Panc1 (cell line): ENCODE measurements at regions not wholly inside any gene's neighbourhood (a gene's known extent, or its start where the extent isn't known, plus 50 kb on each side); places are given as distances from the start of the nearest gene placed in this dataset.

Source experiments
- ATAC-seq: fragments of 200-7000 bp; cut with Tn5 transposase; 2 replicates; pipeline ENCODE4 v1.9.1; 2020; ENCODE audit warnings: mild to moderate bottlenecking, moderate library complexity
- BruUV-seq: library from RNA; stranded (reverse); fragments of 400-500 nt; replicated peaks from 2 replicates; lab custom pipeline; 2021; lab: Mats Ljungman, UMichigan
- CTCF ChIA-PET: fragments of 300-600 bp; sonication (Branson Sonifier 250); formaldehyde crosslinking; loops from one replicate; lab custom pipeline; 2022; ENCODE audit warnings: antibody characterized with exemption; lab: Charles Lee
- POLR2A ChIA-PET: fragments of 300-600 bp; sonication (Branson Sonifier 250); formaldehyde crosslinking; loops from one replicate; lab custom pipeline; 2022; ENCODE audit warnings: antibody characterized with exemption; lab: Charles Lee
- DNase-seq: peaks from one replicate; pipeline ENCODE4 v3.0.0-alpha.2; 2010; ENCODE audit warnings: low read depth, low spot score
- H3K27ac ChIP-seq: 2 replicates; pipeline ENCODE4 v1.5.1; 2011; ENCODE audit warnings: mild to moderate bottlenecking, low read length, inconsistent platforms
- H3K27me3 ChIP-seq: fragments of 200-500 bp; sonication (Bioruptor generic); 2 replicates; pipeline ENCODE4 v1.6.0; 2014; ENCODE audit warnings: low read length, inconsistent platforms; ENCODE audit not compliant: control insufficient read depth, insufficient read depth
- H3K36me3 ChIP-seq: fragments of 200-500 bp; sonication (Bioruptor generic); 2 replicates; pipeline ENCODE4 v1.5.1; 2014; ENCODE audit warnings: inconsistent platforms, mild to moderate bottlenecking, low read length, moderate library complexity; ENCODE audit not compliant: control insufficient read depth, insufficient read depth
- H3K4me1 ChIP-seq: 2 replicates; pipeline ENCODE4 v1.5.1; 2011; ENCODE audit warnings: inconsistent platforms, mild to moderate bottlenecking, low read length, moderate library complexity; ENCODE audit not compliant: control insufficient read depth, insufficient read depth
- H3K4me3 ChIP-seq, 2 experiments: 2 replicates each; pipeline ENCODE4 v1.5.1; 2011 to 2012; ENCODE audit warnings: low read depth in 2 of 2, low read length in 2 of 2, mild to moderate bottlenecking in 2 of 2, inconsistent platforms in 1 of 2, moderate library complexity in 1 of 2
- H3K9me3 ChIP-seq: fragments of 200-500 bp; sonication (Bioruptor generic); 2 replicates; pipeline ENCODE4 v1.5.1; 2014; ENCODE audit warnings: low read depth, mild to moderate bottlenecking, inconsistent platforms, low read length, moderate library complexity; ENCODE audit not compliant: control insufficient read depth, insufficient read depth
- CTCF ChIP-seq: fragments of 450-650 bp; IDR thresholded peaks from 2 replicates; pipeline ENCODE4 v1.5.1; 2017; ENCODE audit warnings: mild to moderate bottlenecking
- POLR2AphosphoS5 ChIP-seq: IDR thresholded peaks from 2 replicates; pipeline ENCODE4 v1.6.1; 2012; ENCODE audit warnings: mild to moderate bottlenecking, low read depth, low read length, moderate library complexity
- REST ChIP-seq, 2 experiments: IDR thresholded peaks; 2 replicates each; pipeline ENCODE4 v1.6.1; 2011 to 2012; ENCODE audit warnings: low read depth in 2 of 2, control low read depth in 1 of 2, low read length in 1 of 2, mild to moderate bottlenecking in 1 of 2, moderate library complexity in 1 of 2; ENCODE audit not compliant: insufficient read depth in 1 of 2
- SIN3A ChIP-seq: IDR thresholded peaks from 2 replicates; pipeline ENCODE4 v1.6.1; 2012; ENCODE audit warnings: low read depth, mild to moderate bottlenecking, low read length, moderate library complexity, borderline replicate concordance; ENCODE audit not compliant: insufficient read depth
- TCF7L2 ChIP-seq: IDR thresholded peaks from 2 replicates; pipeline ENCODE4 v1.6.1; 2011; ENCODE audit warnings: mild to moderate bottlenecking, low read depth, low read length, inconsistent platforms
- in situ Hi-C: cut with HindIII; loops from 2 replicates; pipeline ENCODE4 v1.10.0; 2016; ENCODE audit warnings: low sequenced_read_pairs, low pct_unique_long_range_greater_than_20kb
- intact Hi-C: fragments of 100-400 bp; cut with micrococcal nuclease; formaldehyde crosslinking; loops from one replicate; pipeline ENCODE4 v1.10.0; 2022; ENCODE audit not compliant: unreplicated experiment

- no peak overlapping the region for H3K27ac ChIP-seq
- ATAC-seq = no peak
- H3K9me3 ChIP-seq = no peaks in the 10 kb centered on the region
- H3K4me3 ChIP-seq = no peak overlapping the region
- no peak for DNase-seq
- H3K36me3 ChIP-seq = no peaks in the 10 kb centered on the region
- no peaks in the 10 kb centered on the region for H3K27me3 ChIP-seq
- no peaks in the 10 kb centered on the region for H3K4me1 ChIP-seq
- intact Hi-C loops (no loop called here), in situ Hi-C loops (no loop called here)
- ChIA-PET CTCF (no interaction called here), POLR2A (no interaction called here)
- TF ChIP-seq SIN3A (no peak), REST (IDR thresholded peaks at IDR 0.05; ENCODE audit: insufficient read depth in 1 of 2, low read depth in 2 of 2, low read length in 1 of 2) (no peak), POLR2AphosphoS5 (no peak), CTCF (no peak), TCF7L2 (no peak)
- no TSS peak for BruUV-seq
Observed at GRCh38 chr11:23723861-23724260, 773.0 kb upstream of the LUZP2 start.

GRCh38 chr11:23725752-23726151 is 771.1 kb upstream of the LUZP2 start:
- no peak for DNase-seq
- H3K4me1 ChIP-seq = no peaks in the 10 kb centered on the region
- H3K27me3 ChIP-seq = no peaks in the 10 kb centered on the region
- no TSS peak for BruUV-seq
- H3K27ac ChIP-seq = no peak overlapping the region
- intact Hi-C loops = no loop called here
- POLR2A ChIA-PET = no interaction called here
- no peak for ATAC-seq
- H3K36me3 ChIP-seq = no peaks in the 10 kb centered on the region
- no peak overlapping the region for H3K4me3 ChIP-seq
- H3K9me3 ChIP-seq = no peaks in the 10 kb centered on the region
- CTCF ChIA-PET = no interaction called here
- no peak for TF ChIP-seq SIN3A
- no peak for TF ChIP-seq POLR2AphosphoS5
- in situ Hi-C loops = no loop called here

GRCh38 chr11:23727387-23727786 is 769.5 kb upstream of the LUZP2 start:
- ATAC-seq (no peak), DNase-seq (no peak)
- ChIA-PET POLR2A (no interaction called here), CTCF (no interaction called here)
- H3K27ac ChIP-seq = no peak overlapping the region
- in situ Hi-C loops (no loop called here), intact Hi-C loops (no loop called here)
- no TSS peak for BruUV-seq
- no peaks in the 10 kb centered on the region for H3K36me3 ChIP-seq
- H3K4me1 ChIP-seq = no peaks in the 10 kb centered on the region
- no peak overlapping the region for H3K4me3 ChIP-seq
- no peaks in the 10 kb centered on the region for H3K9me3 ChIP-seq
- H3K27me3 ChIP-seq = no peaks in the 10 kb centered on the region
- TF ChIP-seq POLR2AphosphoS5 (no peak), REST (IDR thresholded peaks at IDR 0.05; ENCODE audit: insufficient read depth in 1 of 2, low read depth in 2 of 2, low read length in 1 of 2) (no peak), SIN3A (no peak), TCF7L2 (no peak), CTCF (no peak)
